DOHH2 (cell line): ENCODE measurements at regions not wholly inside any gene's neighbourhood (a gene's known extent, or its start where the extent isn't known, plus 50 kb on each side); places are given as distances from the start of the nearest gene placed in this dataset.

ENCODE experiments used
- EZH2phosphoT487 ChIP-seq: fragments of 200-600 bp; sonication (generic); IDR thresholded peaks from 2 replicates; pipeline ENCODE4 v1.6.1; 2017; ENCODE audit warnings: borderline replicate concordance, mild to moderate bottlenecking, antibody characterized with exemption, low read length, moderate library complexity, mixed read lengths
- TF ChIP-seq, protein P1 (sequence below): fragments of 200-600 bp; sonication (generic); IDR thresholded peaks from one replicate; pipeline ENCODE4 v1.5.1; 2014; ENCODE audit warnings: antibody characterized with exemption, mild to moderate bottlenecking, low read depth, low read length; ENCODE audit not compliant: poor library complexity, severe bottlenecking

GRCh38 chr12:4859478-4860210, 50.1 kb upstream of the KCNA1 start:
- TF ChIP-seq, protein P1, sequence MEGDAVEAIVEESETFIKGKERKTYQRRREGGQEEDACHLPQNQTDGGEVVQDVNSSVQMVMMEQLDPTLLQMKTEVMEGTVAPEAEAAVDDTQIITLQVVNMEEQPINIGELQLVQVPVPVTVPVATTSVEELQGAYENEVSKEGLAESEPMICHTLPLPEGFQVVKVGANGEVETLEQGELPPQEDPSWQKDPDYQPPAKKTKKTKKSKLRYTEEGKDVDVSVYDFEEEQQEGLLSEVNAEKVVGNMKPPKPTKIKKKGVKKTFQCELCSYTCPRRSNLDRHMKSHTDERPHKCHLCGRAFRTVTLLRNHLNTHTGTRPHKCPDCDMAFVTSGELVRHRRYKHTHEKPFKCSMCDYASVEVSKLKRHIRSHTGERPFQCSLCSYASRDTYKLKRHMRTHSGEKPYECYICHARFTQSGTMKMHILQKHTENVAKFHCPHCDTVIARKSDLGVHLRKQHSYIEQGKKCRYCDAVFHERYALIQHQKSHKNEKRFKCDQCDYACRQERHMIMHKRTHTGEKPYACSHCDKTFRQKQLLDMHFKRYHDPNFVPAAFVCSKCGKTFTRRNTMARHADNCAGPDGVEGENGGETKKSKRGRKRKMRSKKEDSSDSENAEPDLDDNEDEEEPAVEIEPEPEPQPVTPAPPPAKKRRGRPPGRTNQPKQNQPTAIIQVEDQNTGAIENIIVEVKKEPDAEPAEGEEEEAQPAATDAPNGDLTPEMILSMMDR, result no peak
- no peak for TF ChIP-seq EZH2phosphoT487
